H1 (cell line): ENCODE measurements at regions not wholly inside any gene's neighbourhood (a gene's known extent, or its start where the extent isn't known, plus 50 kb on each side); places are given as distances from the start of the nearest gene placed in this dataset.

ENCODE experiments used
- CEBPB ChIP-seq: IDR thresholded peaks from 2 replicates; pipeline ENCODE4 v1.6.1; 2012; ENCODE audit warnings: low read depth, low read length
- CREB1 ChIP-seq: IDR thresholded peaks from 2 replicates; pipeline ENCODE4 v1.6.1; 2012; ENCODE audit warnings: inconsistent platforms
- CTCF ChIP-seq, 3 experiments: IDR thresholded peaks; 1 replicate in 2 of 3; 2 replicates in 1 of 3; pipeline versions ENCODE4 v1.5.1 to v1.6.1; 2011; ENCODE audit warnings: low read length in 3 of 3, mild to moderate bottlenecking in 3 of 3, inconsistent platforms in 2 of 3, low read depth in 1 of 3, moderate library complexity in 1 of 3; ENCODE audit not compliant: insufficient read depth in 1 of 3; ENCODE audit errors: control extremely low read depth in 1 of 3
- EP300 ChIP-seq, 2 experiments: IDR thresholded peaks; 1 replicate in 1 of 2; 2 replicates in 1 of 2; pipeline ENCODE4 v1.6.1; 2011 to 2012; ENCODE audit warnings: low read depth in 2 of 2, low read length in 2 of 2, mild to moderate bottlenecking in 2 of 2, borderline replicate concordance in 1 of 2, inconsistent platforms in 1 of 2, moderate library complexity in 1 of 2
- EZH2 ChIP-seq: fragments of 200-600 bp; sonication (generic); IDR thresholded peaks from 2 replicates; pipeline ENCODE4 v1.7.1; 2012; ENCODE audit warnings: low read depth, mild to moderate bottlenecking, moderate library complexity, low read length, inconsistent platforms; ENCODE audit not compliant: severe bottlenecking
- JUND ChIP-seq: IDR thresholded peaks from 2 replicates; pipeline ENCODE4 v1.6.1; 2011; ENCODE audit warnings: mild to moderate bottlenecking, improper control_type of control experiment, low read length
- KDM1A ChIP-seq: fragments of 200-600, 300-600 bp; sonication (generic); IDR thresholded peaks from 2 replicates; pipeline ENCODE4 v1.7.1; 2016; ENCODE audit warnings: mild to moderate bottlenecking, low read length, borderline replicate concordance
- MAX ChIP-seq: IDR thresholded peaks from 2 replicates; pipeline ENCODE4 v1.6.1; 2012; ENCODE audit warnings: inconsistent platforms
- POLR2A ChIP-seq, 2 experiments: IDR thresholded peaks; 1 replicate in 1 of 2; 2 replicates in 1 of 2; pipeline ENCODE4 v1.6.1; 2011; ENCODE audit warnings: low read depth in 2 of 2, low read length in 2 of 2, mild to moderate bottlenecking in 2 of 2; ENCODE audit errors: control extremely low read depth in 1 of 2
- RAD21 ChIP-seq, 2 experiments: IDR thresholded peaks in 1 of 2; conservative IDR thresholded peaks in 1 of 2; 2 replicates each; pipeline ENCODE4 v1.6.1; 2011; ENCODE audit warnings: low read depth in 2 of 2, low read length in 2 of 2, improper control_type of control experiment in 1 of 2, inconsistent platforms in 1 of 2, mild to moderate bottlenecking in 1 of 2, moderate library complexity in 1 of 2
- RFX5 ChIP-seq: IDR thresholded peaks from 2 replicates; pipeline ENCODE4 v1.6.1; 2011; ENCODE audit warnings: low read depth, low read length, improper control_type of control experiment, borderline replicate concordance
- SIX5 ChIP-seq: IDR thresholded peaks from 2 replicates; pipeline ENCODE4 v1.6.1; 2011; ENCODE audit warnings: mild to moderate bottlenecking, low read depth, low read length
- ZNF274 ChIP-seq: IDR thresholded peaks from 2 replicates; pipeline ENCODE4 v1.7.0; 2012; ENCODE audit warnings: low read length, borderline replicate concordance; ENCODE audit errors: extremely low read depth

GRCh38 chrX:39002466-39002865, 201.2 kb downstream of the MID1IP1 start:
- TF ChIP-seq POLR2A (IDR thresholded peaks at IDR 0.05; ENCODE audit: control extremely low read depth in 1 of 2, low read depth in 2 of 2, low read length in 2 of 2) (no peak), CEBPB (no peak), EP300 (IDR thresholded peaks at IDR 0.05; ENCODE audit: borderline replicate concordance in 1 of 2, low read depth in 2 of 2, low read length in 2 of 2) (no peak), CREB1 (no peak), RFX5 (no peak), EZH2 (no peak), CTCF (IDR thresholded peaks at IDR 0.05; ENCODE audit: control extremely low read depth in 1 of 3, insufficient read depth in 1 of 3, low read depth in 1 of 3, low read length in 3 of 3) (no peak), JUND (no peak), RAD21 (IDR thresholded peaks at IDR 0.05 in 1 of 2, conservative IDR thresholded peaks at IDR 0.05 in 1 of 2; ENCODE audit: low read depth in 2 of 2, low read length in 2 of 2) (no peak), ZNF274 (no peak), SIX5 (no peak), MAX (no peak), KDM1A (no peak)
